ENCODE measurements at regions not wholly inside any gene's neighbourhood (a gene's known extent, or its start where the extent isn't known, plus 50 kb on each side); places are given as distances from the start of the nearest gene placed in this dataset.

DNA sequence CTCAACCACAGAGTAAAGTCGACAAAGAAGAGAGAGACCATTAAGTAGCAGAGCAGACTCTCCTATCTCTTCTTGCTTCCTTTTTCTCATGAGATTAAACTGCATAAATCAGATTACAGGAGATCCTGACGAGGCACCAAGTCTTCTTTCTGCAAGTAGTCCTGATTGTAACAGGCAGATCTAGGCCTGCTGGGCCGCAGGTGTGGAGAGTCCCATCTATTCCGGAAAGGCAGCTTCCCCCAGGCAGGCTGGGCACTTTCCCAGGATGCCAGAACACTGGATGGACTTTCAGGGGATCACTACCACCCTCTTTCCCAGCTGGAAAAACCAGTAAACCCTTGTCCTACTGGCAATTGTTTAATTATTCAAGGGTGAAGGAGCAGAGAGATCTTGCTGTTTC lies 173.0 kb upstream of the CADM1 start:
- TF ChIP-seq EZH2phosphoT487 (IDR thresholded peaks at IDR 0.05; ENCODE audit: insufficient read depth, low read depth) (no peak), EZH2 (IDR thresholded peaks at IDR 0.05; ENCODE audit: insufficient read depth, poor library complexity, severe bottlenecking) (no peak)

All from GM23248 (cell line).